ENCODE measurements at regions not wholly inside any gene's neighbourhood (a gene's known extent, or its start where the extent isn't known, plus 50 kb on each side); places are given as distances from the start of the nearest gene placed in this dataset.

GRCh38 chr20:39800548-39800947, 838.4 kb downstream of the DHX35 start (continued):
- TF ChIP-seq JUNB (IDR thresholded peaks at IDR 0.05; ENCODE audit: unreplicated experiment) (no peak), NANOG (IDR thresholded peaks at IDR 0.05; ENCODE audit: borderline replicate concordance) (no peak), ZNF331 (CRISPR knock-in tag; IDR thresholded peaks at IDR 0.05; ENCODE audit: low read depth) (no peak), POLR2AphosphoS5 (IDR thresholded peaks at IDR 0.05; ENCODE audit: low read depth) (no peak), EZH2phosphoT487 (IDR thresholded peaks at IDR 0.05; ENCODE audit: unreplicated experiment) (no peak)

GRCh38 chr20:39800111-39800510, 838.0 kb downstream of the DHX35 start:
- DNase-seq (ENCODE audit: low spot score) = no peak
- Mint-ChIP-seq H3K27ac (no peak overlapping the region), H3K4me3 (no peak overlapping the region), H3K27me3 (ENCODE audit: insufficient read depth, low read depth, poor library complexity) (no peaks in the 10 kb centered on the region), H3K9me3 (peaks cover 4% of the 10 kb centered on the region; the same call in 2 of the 3 replicates), H3K4me1 (no peaks in the 10 kb centered on the region), H3K36me3 (ENCODE audit: low read depth) (peaks cover 3% of the 10 kb centered on the region; the same call in 1 of the 3 replicates)
- H3K27me3 ChIP-seq (ENCODE audit: insufficient read depth) = no peaks in the 10 kb centered on the region
- H3K36me3 ChIP-seq (ENCODE audit: insufficient read depth) = no peaks in the 10 kb centered on the region
- no peak for TF ChIP-seq ETS1 (IDR thresholded peaks at IDR 0.05)
- TF ChIP-seq ZNF114 (CRISPR knock-in tag; IDR thresholded peaks at IDR 0.05) = no peak
- TF ChIP-seq, protein P1, sequence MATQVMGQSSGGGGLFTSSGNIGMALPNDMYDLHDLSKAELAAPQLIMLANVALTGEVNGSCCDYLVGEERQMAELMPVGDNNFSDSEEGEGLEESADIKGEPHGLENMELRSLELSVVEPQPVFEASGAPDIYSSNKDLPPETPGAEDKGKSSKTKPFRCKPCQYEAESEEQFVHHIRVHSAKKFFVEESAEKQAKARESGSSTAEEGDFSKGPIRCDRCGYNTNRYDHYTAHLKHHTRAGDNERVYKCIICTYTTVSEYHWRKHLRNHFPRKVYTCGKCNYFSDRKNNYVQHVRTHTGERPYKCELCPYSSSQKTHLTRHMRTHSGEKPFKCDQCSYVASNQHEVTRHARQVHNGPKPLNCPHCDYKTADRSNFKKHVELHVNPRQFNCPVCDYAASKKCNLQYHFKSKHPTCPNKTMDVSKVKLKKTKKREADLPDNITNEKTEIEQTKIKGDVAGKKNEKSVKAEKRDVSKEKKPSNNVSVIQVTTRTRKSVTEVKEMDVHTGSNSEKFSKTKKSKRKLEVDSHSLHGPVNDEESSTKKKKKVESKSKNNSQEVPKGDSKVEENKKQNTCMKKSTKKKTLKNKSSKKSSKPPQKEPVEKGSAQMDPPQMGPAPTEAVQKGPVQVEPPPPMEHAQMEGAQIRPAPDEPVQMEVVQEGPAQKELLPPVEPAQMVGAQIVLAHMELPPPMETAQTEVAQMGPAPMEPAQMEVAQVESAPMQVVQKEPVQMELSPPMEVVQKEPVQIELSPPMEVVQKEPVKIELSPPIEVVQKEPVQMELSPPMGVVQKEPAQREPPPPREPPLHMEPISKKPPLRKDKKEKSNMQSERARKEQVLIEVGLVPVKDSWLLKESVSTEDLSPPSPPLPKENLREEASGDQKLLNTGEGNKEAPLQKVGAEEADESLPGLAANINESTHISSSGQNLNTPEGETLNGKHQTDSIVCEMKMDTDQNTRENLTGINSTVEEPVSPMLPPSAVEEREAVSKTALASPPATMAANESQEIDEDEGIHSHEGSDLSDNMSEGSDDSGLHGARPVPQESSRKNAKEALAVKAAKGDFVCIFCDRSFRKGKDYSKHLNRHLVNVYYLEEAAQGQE (IDR thresholded peaks at IDR 0.05; ENCODE audit: unreplicated experiment) = no peak
- TF ChIP-seq, protein P2, sequence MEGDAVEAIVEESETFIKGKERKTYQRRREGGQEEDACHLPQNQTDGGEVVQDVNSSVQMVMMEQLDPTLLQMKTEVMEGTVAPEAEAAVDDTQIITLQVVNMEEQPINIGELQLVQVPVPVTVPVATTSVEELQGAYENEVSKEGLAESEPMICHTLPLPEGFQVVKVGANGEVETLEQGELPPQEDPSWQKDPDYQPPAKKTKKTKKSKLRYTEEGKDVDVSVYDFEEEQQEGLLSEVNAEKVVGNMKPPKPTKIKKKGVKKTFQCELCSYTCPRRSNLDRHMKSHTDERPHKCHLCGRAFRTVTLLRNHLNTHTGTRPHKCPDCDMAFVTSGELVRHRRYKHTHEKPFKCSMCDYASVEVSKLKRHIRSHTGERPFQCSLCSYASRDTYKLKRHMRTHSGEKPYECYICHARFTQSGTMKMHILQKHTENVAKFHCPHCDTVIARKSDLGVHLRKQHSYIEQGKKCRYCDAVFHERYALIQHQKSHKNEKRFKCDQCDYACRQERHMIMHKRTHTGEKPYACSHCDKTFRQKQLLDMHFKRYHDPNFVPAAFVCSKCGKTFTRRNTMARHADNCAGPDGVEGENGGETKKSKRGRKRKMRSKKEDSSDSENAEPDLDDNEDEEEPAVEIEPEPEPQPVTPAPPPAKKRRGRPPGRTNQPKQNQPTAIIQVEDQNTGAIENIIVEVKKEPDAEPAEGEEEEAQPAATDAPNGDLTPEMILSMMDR (conservative IDR thresholded peaks at IDR 0.05; ENCODE audit: low read depth in 2 of 2) = no peak
- no peak for TF ChIP-seq NANOG (IDR thresholded peaks at IDR 0.05; ENCODE audit: borderline replicate concordance)
- no peak for TF ChIP-seq POLR2AphosphoS5 (IDR thresholded peaks at IDR 0.05; ENCODE audit: low read depth)
- no peak for TF ChIP-seq CREB1 (CRISPR knock-in tag; IDR thresholded peaks at IDR 0.05; ENCODE audit: low read depth)
- no peak for TF ChIP-seq JUNB (IDR thresholded peaks at IDR 0.05; ENCODE audit: unreplicated experiment)
- no peak for TF ChIP-seq EZH2 (IDR thresholded peaks at IDR 0.05; ENCODE audit: low read depth, unreplicated experiment)
- no peak for TF ChIP-seq STAT1 (IDR thresholded peaks at IDR 0.05; ENCODE audit: unreplicated experiment)
- no peak for TF ChIP-seq EZH2phosphoT487 (IDR thresholded peaks at IDR 0.05; ENCODE audit: unreplicated experiment)
- TF ChIP-seq, protein P3, sequence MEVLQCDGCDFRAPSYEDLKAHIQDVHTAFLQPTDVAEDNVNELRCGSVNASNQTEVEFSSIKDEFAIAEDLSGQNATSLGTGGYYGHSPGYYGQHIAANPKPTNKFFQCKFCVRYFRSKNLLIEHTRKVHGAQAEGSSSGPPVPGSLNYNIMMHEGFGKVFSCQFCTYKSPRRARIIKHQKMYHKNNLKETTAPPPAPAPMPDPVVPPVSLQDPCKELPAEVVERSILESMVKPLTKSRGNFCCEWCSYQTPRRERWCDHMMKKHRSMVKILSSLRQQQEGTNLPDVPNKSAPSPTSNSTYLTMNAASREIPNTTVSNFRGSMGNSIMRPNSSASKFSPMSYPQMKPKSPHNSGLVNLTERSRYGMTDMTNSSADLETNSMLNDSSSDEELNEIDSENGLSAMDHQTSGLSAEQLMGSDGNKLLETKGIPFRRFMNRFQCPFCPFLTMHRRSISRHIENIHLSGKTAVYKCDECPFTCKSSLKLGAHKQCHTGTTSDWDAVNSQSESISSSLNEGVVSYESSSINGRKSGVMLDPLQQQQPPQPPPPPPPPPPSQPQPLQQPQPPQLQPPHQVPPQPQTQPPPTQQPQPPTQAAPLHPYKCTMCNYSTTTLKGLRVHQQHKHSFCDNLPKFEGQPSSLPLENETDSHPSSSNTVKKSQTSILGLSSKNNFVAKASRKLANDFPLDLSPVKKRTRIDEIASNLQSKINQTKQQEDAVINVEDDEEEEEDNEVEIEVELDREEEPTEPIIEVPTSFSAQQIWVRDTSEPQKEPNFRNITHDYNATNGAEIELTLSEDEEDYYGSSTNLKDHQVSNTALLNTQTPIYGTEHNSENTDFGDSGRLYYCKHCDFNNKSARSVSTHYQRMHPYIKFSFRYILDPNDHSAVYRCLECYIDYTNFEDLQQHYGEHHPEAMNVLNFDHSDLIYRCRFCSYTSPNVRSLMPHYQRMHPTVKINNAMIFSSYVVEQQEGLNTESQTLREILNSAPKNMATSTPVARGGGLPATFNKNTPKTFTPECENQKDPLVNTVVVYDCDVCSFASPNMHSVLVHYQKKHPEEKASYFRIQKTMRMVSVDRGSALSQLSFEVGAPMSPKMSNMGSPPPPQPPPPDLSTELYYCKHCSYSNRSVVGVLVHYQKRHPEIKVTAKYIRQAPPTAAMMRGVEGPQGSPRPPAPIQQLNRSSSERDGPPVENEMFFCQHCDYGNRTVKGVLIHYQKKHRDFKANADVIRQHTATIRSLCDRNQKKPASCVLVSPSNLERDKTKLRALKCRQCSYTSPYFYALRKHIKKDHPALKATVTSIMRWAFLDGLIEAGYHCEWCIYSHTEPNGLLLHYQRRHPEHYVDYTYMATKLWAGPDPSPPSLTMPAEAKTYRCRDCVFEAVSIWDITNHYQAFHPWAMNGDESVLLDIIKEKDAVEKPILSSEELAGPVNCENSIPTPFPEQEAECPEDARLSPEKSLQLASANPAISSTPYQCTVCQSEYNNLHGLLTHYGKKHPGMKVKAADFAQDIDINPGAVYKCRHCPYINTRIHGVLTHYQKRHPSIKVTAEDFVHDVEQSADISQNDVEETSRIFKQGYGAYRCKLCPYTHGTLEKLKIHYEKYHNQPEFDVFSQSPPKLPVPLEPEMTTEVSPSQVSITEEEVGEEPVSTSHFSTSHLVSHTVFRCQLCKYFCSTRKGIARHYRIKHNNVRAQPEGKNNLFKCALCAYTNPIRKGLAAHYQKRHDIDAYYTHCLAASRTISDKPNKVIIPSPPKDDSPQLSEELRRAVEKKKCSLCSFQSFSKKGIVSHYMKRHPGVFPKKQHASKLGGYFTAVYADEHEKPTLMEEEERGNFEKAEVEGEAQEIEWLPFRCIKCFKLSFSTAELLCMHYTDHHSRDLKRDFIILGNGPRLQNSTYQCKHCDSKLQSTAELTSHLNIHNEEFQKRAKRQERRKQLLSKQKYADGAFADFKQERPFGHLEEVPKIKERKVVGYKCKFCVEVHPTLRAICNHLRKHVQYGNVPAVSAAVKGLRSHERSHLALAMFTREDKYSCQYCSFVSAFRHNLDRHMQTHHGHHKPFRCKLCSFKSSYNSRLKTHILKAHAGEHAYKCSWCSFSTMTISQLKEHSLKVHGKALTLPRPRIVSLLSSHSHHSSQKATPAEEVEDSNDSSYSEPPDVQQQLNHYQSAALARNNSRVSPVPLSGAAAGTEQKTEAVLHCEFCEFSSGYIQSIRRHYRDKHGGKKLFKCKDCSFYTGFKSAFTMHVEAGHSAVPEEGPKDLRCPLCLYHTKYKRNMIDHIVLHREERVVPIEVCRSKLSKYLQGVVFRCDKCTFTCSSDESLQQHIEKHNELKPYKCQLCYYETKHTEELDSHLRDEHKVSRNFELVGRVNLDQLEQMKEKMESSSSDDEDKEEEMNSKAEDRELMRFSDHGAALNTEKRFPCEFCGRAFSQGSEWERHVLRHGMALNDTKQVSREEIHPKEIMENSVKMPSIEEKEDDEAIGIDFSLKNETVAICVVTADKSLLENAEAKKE (CRISPR knock-in tag; IDR thresholded peaks at IDR 0.05) = no peak
- TF ChIP-seq ZNF331 (CRISPR knock-in tag; IDR thresholded peaks at IDR 0.05; ENCODE audit: low read depth) = no peak
- no peaks in the 10 kb centered on the region for H3K4me1 ChIP-seq (ENCODE audit: insufficient read depth)
- H3K79me2 ChIP-seq (replicated peaks; ENCODE audit: insufficient read depth) = no peaks in the 10 kb centered on the region
- no peak overlapping the region for H3K27ac ChIP-seq (ENCODE audit: low read depth)
- no peaks in the 10 kb centered on the region for H4K20me1 ChIP-seq (replicated peaks; ENCODE audit: insufficient read depth)
- no peaks in the 10 kb centered on the region for H3F3A ChIP-seq (replicated peaks; ENCODE audit: low read depth)
- H2AFZ ChIP-seq = no peak overlapping the region
- no peak overlapping the region for H3K4me2 ChIP-seq
- no peak overlapping the region for H3K4me3 ChIP-seq
- no peak for ATAC-seq
- H3K9me2 ChIP-seq (ENCODE audit: insufficient read depth) = peaks cover 8% of the 10 kb centered on the region
